Right lobe of liver (tissue), 4 donors: ENCODE measurements at regions not wholly inside any gene's neighbourhood (a gene's known extent, or its start where the extent isn't known, plus 50 kb on each side); places are given as distances from the start of the nearest gene placed in this dataset.

Experiments
- POLR2A ChIP-seq: fragments of 450-650 bp; IDR thresholded peaks from one replicate; pipeline ENCODE4 v1.6.1; 2017; ENCODE audit warnings: antibody characterized with exemption, mild to moderate bottlenecking
- TF ChIP-seq, protein P1 (sequence below), 4 donors: fragments of 200-600 bp in 3 of 4; fragments of 450-650 bp in 1 of 4; IDR thresholded peaks; one replicate each; pipeline versions ENCODE4 v1.5.1 to v1.8.0; 2016 to 2022; ENCODE audit warnings: antibody characterized with exemption in 4 of 4, mild to moderate bottlenecking in 2 of 4
- donor health status: DM: no; HTN: no; CAD: no.
- donor health status: DM: no; HTN: no; CAD: no.
- donor health status: DM: no; HTN: yes; CAD: no.

DNA sequence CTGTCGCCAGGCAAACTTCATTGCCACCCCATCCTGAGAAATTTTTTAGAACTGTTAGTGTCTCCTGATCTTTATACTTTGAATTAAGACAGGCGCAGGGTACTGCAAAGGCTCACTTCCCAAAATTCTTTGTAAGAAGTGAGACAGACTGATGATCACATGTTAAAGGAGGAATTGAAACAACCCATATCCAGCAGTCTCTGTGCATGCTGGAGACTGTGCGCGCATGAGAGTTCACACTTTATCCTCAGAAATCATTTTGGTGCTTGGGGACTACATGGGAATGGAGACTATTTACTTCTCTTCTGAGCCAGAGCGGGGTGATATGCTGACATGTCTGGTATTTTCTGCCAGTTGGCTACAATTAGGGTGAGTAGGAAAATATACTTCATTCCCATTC, 91.2 kb downstream of the ZNF474 start:
- TF ChIP-seq, protein P1, sequence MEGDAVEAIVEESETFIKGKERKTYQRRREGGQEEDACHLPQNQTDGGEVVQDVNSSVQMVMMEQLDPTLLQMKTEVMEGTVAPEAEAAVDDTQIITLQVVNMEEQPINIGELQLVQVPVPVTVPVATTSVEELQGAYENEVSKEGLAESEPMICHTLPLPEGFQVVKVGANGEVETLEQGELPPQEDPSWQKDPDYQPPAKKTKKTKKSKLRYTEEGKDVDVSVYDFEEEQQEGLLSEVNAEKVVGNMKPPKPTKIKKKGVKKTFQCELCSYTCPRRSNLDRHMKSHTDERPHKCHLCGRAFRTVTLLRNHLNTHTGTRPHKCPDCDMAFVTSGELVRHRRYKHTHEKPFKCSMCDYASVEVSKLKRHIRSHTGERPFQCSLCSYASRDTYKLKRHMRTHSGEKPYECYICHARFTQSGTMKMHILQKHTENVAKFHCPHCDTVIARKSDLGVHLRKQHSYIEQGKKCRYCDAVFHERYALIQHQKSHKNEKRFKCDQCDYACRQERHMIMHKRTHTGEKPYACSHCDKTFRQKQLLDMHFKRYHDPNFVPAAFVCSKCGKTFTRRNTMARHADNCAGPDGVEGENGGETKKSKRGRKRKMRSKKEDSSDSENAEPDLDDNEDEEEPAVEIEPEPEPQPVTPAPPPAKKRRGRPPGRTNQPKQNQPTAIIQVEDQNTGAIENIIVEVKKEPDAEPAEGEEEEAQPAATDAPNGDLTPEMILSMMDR (IDR thresholded peaks at IDR 0.05) = no peak
- TF ChIP-seq POLR2A = no peak
